Neural progenitor cell (in vitro differentiated cells): ENCODE measurements at regions not wholly inside any gene's neighbourhood (a gene's known extent, or its start where the extent isn't known, plus 50 kb on each side); places are given as distances from the start of the nearest gene placed in this dataset.

Experiments
- CTCF ChIP-seq: fragments of 200-600 bp; sonication (generic); IDR thresholded peaks from 2 replicates; pipeline ENCODE4 v1.5.1; 2017; ENCODE audit warnings: antibody characterized with exemption, mild to moderate bottlenecking
- EZH2 ChIP-seq: fragments of 200-600 bp; sonication (generic); IDR thresholded peaks from 2 replicates; pipeline ENCODE4 v1.6.1; 2017; ENCODE audit warnings: antibody characterized with exemption, mild to moderate bottlenecking, moderate library complexity

- no peak for TF ChIP-seq CTCF
- TF ChIP-seq EZH2: no peak
Observed at GRCh38 chr3:117130222-117130621, 420.6 kb downstream of the TUSC7 start.
